Endothelial cell (in vitro differentiated cells): ENCODE measurements at regions not wholly inside any gene's neighbourhood (a gene's known extent, or its start where the extent isn't known, plus 50 kb on each side); places are given as distances from the start of the nearest gene placed in this dataset.
A peak's percentile ranks its signal among the peaks of the same experiment; 100 is the strongest.

Source experiments
- DNase-seq: peaks from one replicate; pipeline ENCODE4 v3.0.0; 2021; ENCODE audit warnings: low spot score
- H3K27ac Mint-ChIP-seq: one replicate; pipeline ENCODE4 v1.8.0; 2021; ENCODE audit warnings: mixed read lengths, inconsistent platforms; ENCODE audit not compliant: unreplicated experiment
- H3K27me3 Mint-ChIP-seq: one replicate; pipeline ENCODE4 v1.8.0; 2021; ENCODE audit warnings: mild to moderate bottlenecking, moderate library complexity, mixed read lengths, inconsistent platforms; ENCODE audit not compliant: unreplicated experiment
- H3K36me3 Mint-ChIP-seq: one replicate; pipeline ENCODE4 v1.8.0; 2021; ENCODE audit warnings: mild to moderate bottlenecking, low read depth, mixed read lengths, inconsistent platforms; ENCODE audit not compliant: unreplicated experiment
- H3K4me1 Mint-ChIP-seq: one replicate; pipeline ENCODE4 v1.8.0; 2021; ENCODE audit warnings: mild to moderate bottlenecking, mixed read lengths, inconsistent platforms; ENCODE audit not compliant: unreplicated experiment
- H3K4me3 Mint-ChIP-seq: one replicate; pipeline ENCODE4 v1.8.0; 2021; ENCODE audit warnings: mild to moderate bottlenecking, mixed read lengths, inconsistent platforms; ENCODE audit not compliant: unreplicated experiment
- H3K9me3 Mint-ChIP-seq: one replicate; pipeline ENCODE4 v1.8.0; 2021; ENCODE audit warnings: mixed read lengths, inconsistent platforms; ENCODE audit not compliant: unreplicated experiment
- TF ChIP-seq, protein P1 (sequence below): fragments of 200-600 bp; sonication (generic); IDR thresholded peaks from one replicate; pipeline ENCODE4 v1.5.0; 2021; ENCODE audit warnings: antibody characterized with exemption; ENCODE audit not compliant: unreplicated experiment

DNA sequence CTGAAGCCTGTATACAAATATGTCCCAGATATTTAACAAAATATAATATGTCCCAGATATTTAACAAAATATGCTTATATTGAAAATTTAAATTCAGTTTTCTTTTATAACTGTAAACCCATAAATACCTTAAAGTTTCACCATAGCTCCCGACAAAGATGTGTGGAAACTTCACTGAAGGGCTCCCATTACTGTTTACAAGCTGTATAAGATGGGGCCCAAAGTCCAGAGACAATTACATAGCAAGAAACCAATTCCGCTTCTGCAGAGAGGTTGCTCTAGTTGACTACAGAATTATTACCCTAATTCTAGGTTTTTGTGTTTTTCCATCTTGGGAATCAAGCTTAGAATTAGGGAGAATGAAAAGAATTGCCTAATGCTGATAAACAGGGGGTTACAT is 102.6 kb upstream of the EPHA6 start:
- TF ChIP-seq, protein P1, sequence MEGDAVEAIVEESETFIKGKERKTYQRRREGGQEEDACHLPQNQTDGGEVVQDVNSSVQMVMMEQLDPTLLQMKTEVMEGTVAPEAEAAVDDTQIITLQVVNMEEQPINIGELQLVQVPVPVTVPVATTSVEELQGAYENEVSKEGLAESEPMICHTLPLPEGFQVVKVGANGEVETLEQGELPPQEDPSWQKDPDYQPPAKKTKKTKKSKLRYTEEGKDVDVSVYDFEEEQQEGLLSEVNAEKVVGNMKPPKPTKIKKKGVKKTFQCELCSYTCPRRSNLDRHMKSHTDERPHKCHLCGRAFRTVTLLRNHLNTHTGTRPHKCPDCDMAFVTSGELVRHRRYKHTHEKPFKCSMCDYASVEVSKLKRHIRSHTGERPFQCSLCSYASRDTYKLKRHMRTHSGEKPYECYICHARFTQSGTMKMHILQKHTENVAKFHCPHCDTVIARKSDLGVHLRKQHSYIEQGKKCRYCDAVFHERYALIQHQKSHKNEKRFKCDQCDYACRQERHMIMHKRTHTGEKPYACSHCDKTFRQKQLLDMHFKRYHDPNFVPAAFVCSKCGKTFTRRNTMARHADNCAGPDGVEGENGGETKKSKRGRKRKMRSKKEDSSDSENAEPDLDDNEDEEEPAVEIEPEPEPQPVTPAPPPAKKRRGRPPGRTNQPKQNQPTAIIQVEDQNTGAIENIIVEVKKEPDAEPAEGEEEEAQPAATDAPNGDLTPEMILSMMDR, result no peak
- Mint-ChIP-seq H3K36me3 (no peaks in the 10 kb centered on the region), H3K4me3 (no peak overlapping the region), H3K27ac (no peak overlapping the region), H3K27me3 (no peaks in the 10 kb centered on the region), H3K9me3 (no peaks in the 10 kb centered on the region), H3K4me1 (no peaks in the 10 kb centered on the region)
- DNase-seq, result no peak

DNA sequence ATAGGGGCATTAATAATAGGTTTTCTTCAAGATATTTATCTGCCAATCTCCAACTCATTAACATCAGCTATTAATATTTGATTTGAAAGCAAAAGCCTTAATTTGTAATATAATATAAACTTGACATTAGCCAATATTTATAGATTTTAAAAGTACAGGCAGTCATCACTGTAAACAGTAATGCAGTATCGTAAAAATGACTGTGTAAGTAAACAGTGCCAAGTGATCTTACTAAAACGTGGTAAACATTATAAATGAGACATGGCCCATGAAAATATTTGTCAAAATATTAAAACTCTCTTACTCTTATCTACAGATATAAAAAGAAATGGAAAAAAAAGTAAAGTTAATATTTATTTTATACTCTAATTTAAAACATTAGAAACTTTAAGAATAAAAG is 101.6 kb upstream of the EPHA6 start:
- Mint-ChIP-seq H3K27me3 (no peaks in the 10 kb centered on the region), H3K36me3 (no peaks in the 10 kb centered on the region), H3K4me3 (no peak overlapping the region), H3K27ac (no peak overlapping the region), H3K4me1 (no peaks in the 10 kb centered on the region), H3K9me3 (no peaks in the 10 kb centered on the region)
- TF ChIP-seq, protein P1, result no peak
- no peak for DNase-seq

DNA sequence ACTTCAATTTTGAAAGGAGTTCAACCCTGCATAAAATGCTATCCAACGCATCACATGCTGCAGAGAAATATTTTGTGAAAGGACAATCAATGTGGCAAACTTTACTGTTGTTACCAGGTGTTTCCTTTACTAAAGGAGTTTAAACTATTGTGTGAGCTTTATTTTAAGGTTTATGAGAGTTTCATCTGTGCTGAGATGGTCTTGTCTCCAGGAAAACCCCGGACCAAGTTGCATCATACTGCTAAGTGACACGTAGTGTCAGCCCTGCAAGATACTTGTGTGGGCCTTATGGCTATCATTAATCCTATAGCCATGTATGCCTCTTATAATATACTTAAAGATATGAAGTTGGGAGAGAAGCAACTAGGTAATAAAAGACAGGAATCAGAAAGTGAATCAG is 94.5 kb upstream of the EPHA6 start:
- TF ChIP-seq, protein P1, result no peak
- H3K27ac Mint-ChIP-seq, result no peak overlapping the region
- no peak overlapping the region for H3K4me3 Mint-ChIP-seq
- no peaks in the 10 kb centered on the region for H3K9me3 Mint-ChIP-seq
- DNase-seq, result no peak
- H3K4me1 Mint-ChIP-seq, result no peaks in the 10 kb centered on the region
- H3K27me3 Mint-ChIP-seq, result no peaks in the 10 kb centered on the region
- H3K36me3 Mint-ChIP-seq, result no peaks in the 10 kb centered on the region

DNA sequence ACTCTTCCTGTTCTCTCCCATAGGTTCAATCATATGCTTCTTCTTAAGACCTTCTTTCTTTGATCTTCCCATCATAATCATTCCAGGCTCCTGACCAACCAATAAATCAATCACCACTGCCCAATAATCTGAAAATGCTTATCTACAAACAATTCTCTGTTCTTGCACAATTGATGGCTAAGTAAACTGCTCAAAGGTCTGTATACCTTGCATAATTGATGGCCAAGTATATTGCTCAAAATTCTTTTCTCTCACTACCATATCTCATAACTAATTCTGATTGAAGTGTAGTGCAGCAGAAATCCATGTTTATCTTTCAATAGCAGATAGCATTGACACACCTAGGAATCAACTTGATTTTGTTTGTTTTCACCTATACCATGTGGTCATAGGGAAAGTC is 83.4 kb upstream of the EPHA6 start:
- Mint-ChIP-seq H3K27me3 (no peaks in the 10 kb centered on the region), H3K27ac (no peak overlapping the region), H3K4me3 (no peak overlapping the region), H3K9me3 (no peaks in the 10 kb centered on the region), H3K36me3 (no peaks in the 10 kb centered on the region), H3K4me1 (peaks cover 26% of the 10 kb centered on the region)
- DNase-seq, result no peak
- TF ChIP-seq, protein P1, result no peak

DNA sequence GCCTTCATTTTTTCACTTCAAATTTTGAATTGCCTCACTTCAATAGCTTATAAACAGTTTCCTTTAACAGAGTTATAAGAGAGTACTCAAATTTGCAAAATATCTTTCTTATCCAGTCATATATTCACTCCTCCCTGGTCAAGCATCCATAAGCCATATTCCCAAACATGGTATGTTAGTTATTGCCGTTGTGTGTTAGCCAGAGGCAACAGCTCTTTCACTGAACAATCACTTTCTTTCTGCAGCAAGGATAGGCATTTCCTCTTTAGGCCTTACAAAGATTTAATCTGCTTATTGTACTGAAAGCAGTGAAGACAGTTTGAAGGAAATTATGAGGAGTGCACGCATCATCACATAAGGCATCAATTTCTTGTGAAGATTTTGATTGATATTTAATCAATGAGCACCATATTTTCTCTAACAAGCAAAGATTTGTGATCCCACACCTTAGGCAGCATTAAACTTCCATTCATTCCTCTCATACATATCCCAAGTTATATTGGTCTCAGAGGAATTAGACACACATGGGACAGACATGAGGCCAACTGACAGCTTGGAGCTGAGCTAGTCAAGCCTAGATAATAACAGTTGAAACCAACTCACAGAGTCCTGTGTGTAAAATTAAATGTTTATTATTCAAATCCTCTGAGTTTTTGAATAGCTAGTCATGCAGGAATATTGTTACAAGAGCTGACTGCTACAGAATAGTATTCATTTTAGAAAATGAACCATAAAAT is 80.0 kb upstream of the EPHA6 start:
- Mint-ChIP-seq H3K4me3 (no peak overlapping the region), H3K27ac (peak overlapping the region; percentile 85), H3K4me1 (peaks cover 37% of the 10 kb centered on the region), H3K27me3 (no peaks in the 10 kb centered on the region), H3K9me3 (no peaks in the 10 kb centered on the region), H3K36me3 (peaks cover 6% of the 10 kb centered on the region)
- TF ChIP-seq, protein P1, result no peak
- no peak for DNase-seq
